HepG2 (cell line): ENCODE measurements at regions not wholly inside any gene's neighbourhood (a gene's known extent, or its start where the extent isn't known, plus 50 kb on each side); places are given as distances from the start of the nearest gene placed in this dataset.

Experiments
- ATAC-seq: fragments of 200-7000 bp; cut with Tn5 transposase; 3 replicates; pipeline ENCODE4 v1.9.1; 2020; ENCODE audit warnings: mild to moderate bottlenecking, moderate library complexity
- BruUV-seq: library from RNA; stranded (reverse); fragments of 400-500 nt; replicated peaks from 2 replicates; lab custom pipeline; 2021; lab: Mats Ljungman, UMichigan
- CTCF ChIA-PET: fragments of 300-600 bp; formaldehyde crosslinking; extraction: SDS; loops from one replicate; lab custom pipeline; 2021; ENCODE audit warnings: low total read pairs, inconsistent platforms, low intra/inter-chr PET ratio; lab: Yijun Ruan, JAX
- POLR2A ChIA-PET: fragments of 350-600 bp; sonication (Branson Sonifier 250); formaldehyde crosslinking; loops from one replicate; lab custom pipeline; 2020; ENCODE audit warnings: antibody characterized with exemption, inconsistent platforms; lab: Yijun Ruan, JAX
- DNase-seq: peaks from one replicate; pipeline ENCODE4 v3.0.0-alpha.2; 2015; ENCODE audit warnings: low spot score
- FAIRE-seq: peaks from 3 replicates; lab custom pipeline; 2011; peaks lifted over from hg19 to GRCh38; lab: Jason Lieb, UNC
- H2AFZ ChIP-seq: one replicate; pipeline ENCODE4 v1.6.1; 2011; ENCODE audit warnings: low read length, inconsistent platforms
- H3K27ac ChIP-seq: fragments of 300-600 bp; 3 replicates; pipeline ENCODE4 v1.8.0; 2011; ENCODE audit warnings: mixed run types, mild to moderate bottlenecking, mixed read lengths, low read length, inconsistent platforms; ENCODE audit not compliant: insufficient read depth; ENCODE audit errors: extremely low read length
- H3K27me3 ChIP-seq, 2 experiments: fragments of 200-600 bp in 1 of 2; 2 replicates in 1 of 2; 3 replicates in 1 of 2; pipeline versions ENCODE4 v1.6.0 to v1.8.0; 2011; ENCODE audit warnings: low read length in 2 of 2, mild to moderate bottlenecking in 2 of 2, moderate library complexity in 2 of 2, inconsistent platforms in 1 of 2; ENCODE audit not compliant: insufficient read depth in 2 of 2, control insufficient read depth in 1 of 2
- H3K36me3 ChIP-seq, 2 experiments: fragments of 200-600 bp in 1 of 2; replicated peaks in 1 of 2; 2 replicates in 1 of 2; 3 replicates in 1 of 2; pipeline versions ENCODE4 v1.5.1 to v1.8.0; 2011; ENCODE audit warnings: low read length in 2 of 2, inconsistent platforms in 1 of 2; ENCODE audit not compliant: insufficient read depth in 2 of 2, control insufficient read depth in 1 of 2
- H3K4me1 ChIP-seq: 2 replicates; pipeline ENCODE4 v1.5.1; 2012; ENCODE audit warnings: low read length, inconsistent platforms; ENCODE audit not compliant: insufficient read depth
- H3K4me2 ChIP-seq: 2 replicates; pipeline ENCODE4 v1.6.0; 2011; ENCODE audit warnings: low read depth, low read length, inconsistent platforms
- H3K4me3 ChIP-seq, 3 experiments: fragments of 200-600 bp in 1 of 3; sonication (generic), shearing (Covaris generic) in 1 of 3; replicated peaks in 1 of 3; 2 replicates each; pipeline ENCODE4 v1.5.1; 2011 to 2016; ENCODE audit warnings: low read length in 3 of 3, inconsistent platforms in 2 of 3, low read depth in 2 of 3, mild to moderate bottlenecking in 2 of 3, control low read depth in 1 of 3, mixed read lengths in 1 of 3; ENCODE audit not compliant: insufficient read depth in 1 of 3
- H3K79me2 ChIP-seq: one replicate; pipeline ENCODE4 v1.6.1; 2011; ENCODE audit warnings: low read length, inconsistent platforms; ENCODE audit not compliant: insufficient read depth
- H3K9ac ChIP-seq: 2 replicates; pipeline ENCODE4 v1.6.0; 2011; ENCODE audit warnings: mild to moderate bottlenecking, low read depth, low read length, inconsistent platforms; ENCODE audit not compliant: insufficient read depth
- H3K9me3 ChIP-seq: 2 replicates; pipeline ENCODE4 v1.5.1; 2012; ENCODE audit warnings: mild to moderate bottlenecking, low read length
- H4K20me1 ChIP-seq: 2 replicates; pipeline ENCODE4 v1.6.0; 2011; ENCODE audit warnings: inconsistent platforms, mild to moderate bottlenecking, low read length, moderate library complexity; ENCODE audit not compliant: insufficient read depth
- GATAD2A ChIP-seq: IDR thresholded peaks from 2 replicates; pipeline ENCODE4 v1.6.1; 2016
- KAT7 ChIP-seq: IDR thresholded peaks from 2 replicates; pipeline ENCODE4 v1.6.1; 2018; ENCODE audit warnings: borderline replicate concordance, missing compliant biosample characterization
- NR0B2 ChIP-seq: sonication (generic); formaldehyde crosslinking; IDR thresholded peaks from 2 replicates; pipeline ENCODE4 v1.4.0; 2020; ENCODE audit warnings: mild to moderate bottlenecking, missing genetic modification reagents
- REXO4 ChIP-seq: sonication (generic); formaldehyde crosslinking; IDR thresholded peaks from 2 replicates; pipeline ENCODE4 v1.8.0; 2022; ENCODE audit warnings: missing genetic modification reagents, mild to moderate bottlenecking, borderline replicate concordance
- SNAPC5 ChIP-seq: sonication (generic); formaldehyde crosslinking; IDR thresholded peaks from 2 replicates; pipeline ENCODE4 v1.8.1; 2023; ENCODE audit warnings: mild to moderate bottlenecking, missing genetic modification reagents, borderline replicate concordance
- STAT6 ChIP-seq: sonication (generic); formaldehyde crosslinking; IDR thresholded peaks from 2 replicates; pipeline ENCODE4 v1.4.0; 2020; ENCODE audit warnings: missing genetic modification reagents, mild to moderate bottlenecking, borderline replicate concordance
- ZBTB42 ChIP-seq: sonication (generic); formaldehyde crosslinking; IDR thresholded peaks from 2 replicates; pipeline ENCODE4 v1.5.0; 2020; ENCODE audit warnings: mild to moderate bottlenecking, missing genetic modification reagents
- ZNF232 ChIP-seq: sonication (generic); formaldehyde crosslinking; IDR thresholded peaks from 2 replicates; pipeline ENCODE4 v1.4.0; 2020; ENCODE audit warnings: missing genetic modification reagents, borderline replicate concordance
- ZNF326 ChIP-seq: sonication (generic); formaldehyde crosslinking; IDR thresholded peaks from 2 replicates; pipeline ENCODE4 v1.4.0; 2020; ENCODE audit warnings: missing genetic modification reagents, borderline replicate concordance
- ZNF407 ChIP-seq: sonication (generic); formaldehyde crosslinking; IDR thresholded peaks from one replicate; pipeline ENCODE4 v1.5.1; 2020; ENCODE audit warnings: mild to moderate bottlenecking, missing genetic modification reagents; ENCODE audit errors: not compliant biosample characterization
- WGBS: methylation state at CpG from one replicate; pipeline ENCODE4 v1.1.6; 2017; ENCODE audit warnings: low lambda C conversion rate; 5-methylcytosine and 5-hydroxymethylcytosine counted together
- in situ Hi-C: cut with HindIII; loops from 2 replicates; pipeline ENCODE4 v1.10.0; 2017; ENCODE audit warnings: low pct_unique_long_range_greater_than_20kb; ENCODE audit not compliant: extremely low pct_ligation_motif_present
- intact Hi-C: fragments of 100-400 bp; cut with micrococcal nuclease; formaldehyde crosslinking; loops from one replicate; pipeline ENCODE4 v1.10.0; 2022; ENCODE audit not compliant: unreplicated experiment

DNA sequence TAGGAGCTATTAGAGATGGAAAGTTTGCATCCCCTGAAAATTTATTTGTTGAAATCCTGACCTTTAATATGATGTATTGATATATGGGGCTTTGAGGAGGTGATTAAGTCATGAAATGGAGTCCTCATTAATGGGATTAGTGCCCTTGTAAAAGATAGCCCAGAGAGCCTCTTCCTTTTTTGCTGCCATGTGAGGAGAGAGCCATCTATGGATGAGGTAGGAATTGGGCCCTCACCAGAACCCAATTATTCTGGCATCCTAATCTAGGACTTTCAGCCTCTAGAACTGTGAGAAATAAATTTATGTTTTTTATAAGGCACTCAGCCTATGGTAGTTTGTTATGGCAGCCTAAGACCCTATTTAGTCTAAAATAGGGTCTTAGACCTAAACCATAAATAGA is 250.2 kb upstream of the SLITRK1 start (continued):
- TF ChIP-seq ZNF232 (no peak), ZNF326 (CRISPR knock-in tag) (no peak), SNAPC5 (CRISPR knock-in tag) (no peak)

DNA sequence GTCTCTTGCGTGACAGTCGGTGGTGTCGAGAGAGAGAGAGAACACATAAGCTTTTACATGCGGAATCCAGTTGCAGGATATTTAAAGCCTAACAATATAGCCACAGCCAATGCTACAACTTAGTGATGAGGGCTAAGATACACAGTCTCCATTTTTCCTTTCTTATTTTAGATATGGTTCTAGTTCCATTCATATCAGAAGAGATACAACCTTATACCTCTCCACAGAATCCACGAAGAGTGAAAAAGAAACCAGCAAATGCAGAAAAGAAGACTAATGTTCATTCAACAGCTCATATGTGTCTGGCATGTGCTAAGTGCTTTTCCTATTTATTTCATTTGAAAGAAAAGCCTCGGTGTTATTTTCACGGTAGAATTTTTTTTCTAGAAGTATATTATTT is 249.0 kb upstream of the SLITRK1 start:
- 9% methylated on average over 7 of the region's 7 CpGs for WGBS
- ChIA-PET CTCF (no interaction called here), POLR2A (no interaction called here)
- no TSS peak for BruUV-seq
- FAIRE-seq (no peak), ATAC-seq (no peak), DNase-seq (no peak)
- in situ Hi-C loops = no loop called here
- H3K9me3 ChIP-seq = 0 out of 2 replicates have a peak, but pooled peaks cover 4% of the 10 kb centered on the region
- no peaks in the 10 kb centered on the region for H4K20me1 ChIP-seq
- no peak overlapping the region for H3K9ac ChIP-seq
- no peak overlapping the region for H3K27ac ChIP-seq
- H3K4me2 ChIP-seq = no peak overlapping the region
- no peak overlapping the region for H3K4me3 ChIP-seq
- no peaks in the 10 kb centered on the region for H3K4me1 ChIP-seq
- no peak overlapping the region for H2AFZ ChIP-seq
- intact Hi-C loops = no loop called here
- no peaks in the 10 kb centered on the region for H3K27me3 ChIP-seq
- H3K79me2 ChIP-seq = no peaks in the 10 kb centered on the region
- H3K36me3 ChIP-seq = no peaks in the 10 kb centered on the region
- TF ChIP-seq ZNF407 (CRISPR knock-in tag) = no peak
- TF ChIP-seq NR0B2 (CRISPR knock-in tag) = no peak
- TF ChIP-seq GATAD2A (CRISPR knock-in tag) = no peak
- TF ChIP-seq ZBTB42 = no peak
- no peak for TF ChIP-seq REXO4 (CRISPR knock-in tag)
- no peak for TF ChIP-seq ZNF326 (CRISPR knock-in tag)
- TF ChIP-seq KAT7 (CRISPR knock-in tag) = no peak
- no peak for TF ChIP-seq STAT6 (CRISPR knock-in tag)
